CD4-positive, CD25-positive, alpha-beta regulatory T cell (primary cell): ENCODE measurements at regions not wholly inside any gene's neighbourhood (a gene's known extent, or its start where the extent isn't known, plus 50 kb on each side); places are given as distances from the start of the nearest gene placed in this dataset.

ENCODE experiments used
- ATAC-seq, 2 donors: fragments of 150-1000 bp; cut with Tn5 transposase; one replicate each; pipeline ENCODE4 v1.10.0; 2021; ENCODE audit warnings: low read depth in 2 of 2, moderate number of reproducible peaks in 2 of 2, moderate library complexity in 1 of 2
- DNase-seq, 3 donors: peaks; one replicate each; pipeline versions ENCODE4 v3.0.0 to v3.0.0-alpha.2; 2012 to 2022; ENCODE audit warnings: mixed read lengths in 1 of 3
- H3K27ac ChIP-seq: one replicate; pipeline ENCODE4 v1.7.0; 2013; ENCODE audit warnings: mild to moderate bottlenecking, low read length; ENCODE audit not compliant: insufficient read depth, poor library complexity, severe bottlenecking
- H3K27me3 ChIP-seq: one replicate; pipeline ENCODE4 v1.7.0; 2013; ENCODE audit warnings: low read length; ENCODE audit not compliant: control insufficient read depth, insufficient read depth
- H3K36me3 ChIP-seq: one replicate; pipeline ENCODE4 v1.7.0; 2013; ENCODE audit warnings: mild to moderate bottlenecking, low read length, moderate library complexity; ENCODE audit not compliant: control insufficient read depth, insufficient read depth
- H3K4me1 ChIP-seq: 2 replicates; pipeline ENCODE4 v1.7.0; 2013; ENCODE audit warnings: mild to moderate bottlenecking, low read length; ENCODE audit not compliant: insufficient read depth, control insufficient read depth, poor library complexity, severe bottlenecking
- H3K4me3 ChIP-seq: one replicate; pipeline ENCODE4 v1.7.0; 2013; ENCODE audit warnings: low read depth, mild to moderate bottlenecking, low read length, moderate library complexity
- H3K9me3 ChIP-seq, 2 experiments: 1 replicate in 1 of 2; 2 replicates in 1 of 2; pipeline ENCODE4 v1.7.0; 2013; ENCODE audit warnings: low read length in 2 of 2, mild to moderate bottlenecking in 1 of 2, moderate library complexity in 1 of 2; ENCODE audit not compliant: control insufficient read depth in 2 of 2
- H3K27ac Mint-ChIP-seq, 3 donors: one replicate each; pipeline ENCODE4 v1.8.0; 2020 to 2022; ENCODE audit warnings: mild to moderate bottlenecking in 3 of 3, mixed read lengths in 3 of 3, moderate library complexity in 2 of 3
- H3K27me3 Mint-ChIP-seq: one replicate; pipeline ENCODE4 v1.8.0; 2022; ENCODE audit warnings: mild to moderate bottlenecking, mixed read lengths
- H3K36me3 Mint-ChIP-seq: one replicate; pipeline ENCODE4 v1.8.0; 2020; ENCODE audit warnings: mixed read lengths
- H3K4me1 Mint-ChIP-seq, 4 donors: one replicate each; pipeline ENCODE4 v1.8.0; 2020 to 2022; ENCODE audit warnings: mixed read lengths in 4 of 4, mild to moderate bottlenecking in 1 of 4
- H3K4me3 Mint-ChIP-seq, 4 donors: one replicate each; pipeline ENCODE4 v1.8.0; 2020 to 2022; ENCODE audit warnings: mild to moderate bottlenecking in 4 of 4, mixed read lengths in 4 of 4, moderate library complexity in 3 of 4
- H3K9me3 Mint-ChIP-seq, 7 donors: one replicate each; pipeline ENCODE4 v1.8.0; 2020 to 2022; ENCODE audit warnings: mixed read lengths in 7 of 7, mild to moderate bottlenecking in 3 of 7, moderate library complexity in 2 of 7

- H3K27ac Mint-ChIP-seq: no peak overlapping the region
- no peak for ATAC-seq
Measured at GRCh38 chr5:74948031-74948546, 81.9 kb upstream of the FAM169A start.

GRCh38 chr5:74946471-74946870, 80.3 kb upstream of the FAM169A start:
- Histone ChIP-seq H3K9me3 (no peaks in the 10 kb centered on the region), H3K27me3 (peaks cover 4% of the 10 kb centered on the region), H3K36me3 (no peaks in the 10 kb centered on the region), H3K4me3 (no peak overlapping the region), H3K27ac (no peak overlapping the region), H3K4me1 (no peaks in the 10 kb centered on the region)
- ATAC-seq (no peak), DNase-seq (no peak)
- Mint-ChIP-seq H3K9me3 (no peaks in the 10 kb centered on the region), H3K27ac (no peak overlapping the region), H3K4me1 (peaks cover 4 to 17% (median 7%) of the 10 kb centered on the region in 4 donors), H3K27me3 (peaks cover 6% of the 10 kb centered on the region), H3K36me3 (no peaks in the 10 kb centered on the region), H3K4me3 (no peak overlapping the region)

More at GRCh38 chr5:74948031-74948546, 81.9 kb upstream of the FAM169A start:
- Histone ChIP-seq H3K4me3 (no peak overlapping the region), H3K9me3 (no peaks in the 10 kb centered on the region), H3K27ac (no peak overlapping the region), H3K4me1 (no peaks in the 10 kb centered on the region), H3K36me3 (no peaks in the 10 kb centered on the region), H3K27me3 (peaks cover 4% of the 10 kb centered on the region)
- no peak for DNase-seq
- Mint-ChIP-seq H3K4me3 (no peak overlapping the region), H3K27me3 (peaks cover 6% of the 10 kb centered on the region), H3K4me1 (peaks cover 4 to 17% (median 7%) of the 10 kb centered on the region in 4 donors), H3K36me3 (no peaks in the 10 kb centered on the region), H3K9me3 (no peaks in the 10 kb centered on the region)

- H3K36me3 ChIP-seq: no peaks in the 10 kb centered on the region
- DNase-seq: peak in 1 of 3 donors; percentile 49
- no peak overlapping the region for H3K27ac ChIP-seq
- Mint-ChIP-seq H3K4me1 (peaks cover 4 to 17% (median 7%) of the 10 kb centered on the region in 4 donors), H3K27ac (no peak overlapping the region), H3K4me3 (no peak overlapping the region), H3K27me3 (peaks cover 4% of the 10 kb centered on the region), H3K9me3 (no peaks in the 10 kb centered on the region), H3K36me3 (no peaks in the 10 kb centered on the region)
- peak in 1 of 2 donors; percentile 37 for ATAC-seq
- no peaks in the 10 kb centered on the region for H3K4me1 ChIP-seq
- no peak overlapping the region for H3K4me3 ChIP-seq
- H3K27me3 ChIP-seq: peaks cover 4% of the 10 kb centered on the region
- no peaks in the 10 kb centered on the region for H3K9me3 ChIP-seq
Measured at GRCh38 chr5:74945561-74946165, 79.5 kb upstream of the FAM169A start.

GRCh38 chr5:74943905-74944304, 77.7 kb upstream of the FAM169A start:
- Histone ChIP-seq H3K4me3 (no peak overlapping the region), H3K27ac (no peak overlapping the region), H3K4me1 (no peaks in the 10 kb centered on the region), H3K9me3 (no peaks in the 10 kb centered on the region), H3K27me3 (no peaks in the 10 kb centered on the region), H3K36me3 (no peaks in the 10 kb centered on the region)
- DNase-seq (peak in 1 of 3 donors; percentile 12), ATAC-seq (no peak)
- peaks cover 4 to 17% (median 7%) of the 10 kb centered on the region in 4 donors for H3K4me1 Mint-ChIP-seq
- H3K27ac Mint-ChIP-seq: no peak overlapping the region
- no peaks in the 10 kb centered on the region for H3K36me3 Mint-ChIP-seq
- no peaks in the 10 kb centered on the region for H3K9me3 Mint-ChIP-seq
- no peaks in the 10 kb centered on the region for H3K27me3 Mint-ChIP-seq
- H3K4me3 Mint-ChIP-seq: no peak overlapping the region

GRCh38 chr5:74942622-74943286, 76.6 kb upstream of the FAM169A start:
- Histone ChIP-seq H3K9me3 (no peaks in the 10 kb centered on the region), H3K36me3 (no peaks in the 10 kb centered on the region), H3K4me3 (no peak overlapping the region), H3K27ac (no peak overlapping the region), H3K27me3 (no peaks in the 10 kb centered on the region), H3K4me1 (no peaks in the 10 kb centered on the region)
- no peak for DNase-seq
- peaks cover 7 to 17% (median 10%) of the 10 kb centered on the region in 4 donors for H3K4me1 Mint-ChIP-seq
- no peaks in the 10 kb centered on the region for H3K27me3 Mint-ChIP-seq
- no peak overlapping the region for H3K4me3 Mint-ChIP-seq
- peak overlapping the region in 1 of 3 donors; percentile 32 for H3K27ac Mint-ChIP-seq
- no peak for ATAC-seq
- H3K36me3 Mint-ChIP-seq: no peaks in the 10 kb centered on the region
- no peaks in the 10 kb centered on the region for H3K9me3 Mint-ChIP-seq

GRCh38 chr5:74940782-74941353, 74.7 kb upstream of the FAM169A start:
- Mint-ChIP-seq H3K36me3 (no peaks in the 10 kb centered on the region), H3K4me3 (no peak overlapping the region), H3K9me3 (no peaks in the 10 kb centered on the region), H3K27me3 (no peaks in the 10 kb centered on the region), H3K4me1 (peaks cover 7 to 24% (median 15%) of the 10 kb centered on the region in 4 donors), H3K27ac (no peak overlapping the region)
- ATAC-seq: no peak
- Histone ChIP-seq H3K27ac (no peak overlapping the region), H3K4me1 (no peaks in the 10 kb centered on the region), H3K36me3 (no peaks in the 10 kb centered on the region), H3K9me3 (no peaks in the 10 kb centered on the region), H3K4me3 (no peak overlapping the region), H3K27me3 (no peaks in the 10 kb centered on the region)
- no peak for DNase-seq

- no peak overlapping the region for H3K4me3 ChIP-seq
- H3K27ac ChIP-seq: no peak overlapping the region
- ATAC-seq: no peak
- Mint-ChIP-seq H3K9me3 (no peaks in the 10 kb centered on the region), H3K36me3 (no peaks in the 10 kb centered on the region), H3K4me1 (peaks cover 16 to 29% (median 27%) of the 10 kb centered on the region in 4 donors), H3K27ac (no peak overlapping the region), H3K4me3 (no peak overlapping the region), H3K27me3 (no peaks in the 10 kb centered on the region)
- no peak for DNase-seq
- no peaks in the 10 kb centered on the region for H3K36me3 ChIP-seq
- H3K27me3 ChIP-seq: no peaks in the 10 kb centered on the region
- no peaks in the 10 kb centered on the region for H3K9me3 ChIP-seq
- peaks cover 13% of the 10 kb centered on the region for H3K4me1 ChIP-seq
Measured at GRCh38 chr5:74938250-74938933, 72.2 kb upstream of the FAM169A start.
